ENCODE measurements at regions not wholly inside any gene's neighbourhood (a gene's known extent, or its start where the extent isn't known, plus 50 kb on each side); places are given as distances from the start of the nearest gene placed in this dataset.

- H3K27me3 ChIP-seq (ENCODE audit: control insufficient read depth, insufficient read depth, low read length) = no peaks in the 10 kb centered on the region
- H3K36me3 ChIP-seq (ENCODE audit: control insufficient read depth, insufficient read depth, low read length) = no peaks in the 10 kb centered on the region
- no peak overlapping the region for H3K27ac ChIP-seq (ENCODE audit: low read depth, low read length)
- H3K4me3 ChIP-seq (ENCODE audit: low read length) = no peak overlapping the region
- H3K4me1 ChIP-seq (ENCODE audit: control insufficient read depth, insufficient read depth, low read length) = peaks cover 4% of the 10 kb centered on the region
- H3K9ac ChIP-seq (ENCODE audit: low read length) = no peak overlapping the region
Measured at GRCh38 chr12:93195511-93195910, 182.2 kb upstream of the NUDT4 start.

- Histone ChIP-seq H3K36me3 (ENCODE audit: control insufficient read depth, insufficient read depth, low read length) (no peaks in the 10 kb centered on the region), H3K4me3 (ENCODE audit: low read length) (no peak overlapping the region), H3K27ac (ENCODE audit: low read depth, low read length) (no peak overlapping the region), H3K9ac (ENCODE audit: low read length) (no peak overlapping the region), H3K4me1 (ENCODE audit: control insufficient read depth, insufficient read depth, low read length) (no peaks in the 10 kb centered on the region), H3K27me3 (ENCODE audit: control insufficient read depth, insufficient read depth, low read length) (no peaks in the 10 kb centered on the region)
Measured at GRCh38 chr12:93197067-93197593, 180.6 kb upstream of the NUDT4 start.

- Histone ChIP-seq H3K4me3 (ENCODE audit: low read length) (no peak overlapping the region), H3K4me1 (ENCODE audit: control insufficient read depth, insufficient read depth, low read length) (no peaks in the 10 kb centered on the region), H3K27ac (ENCODE audit: low read depth, low read length) (no peak overlapping the region), H3K9ac (ENCODE audit: low read length) (no peak overlapping the region), H3K27me3 (ENCODE audit: control insufficient read depth, insufficient read depth, low read length) (no peaks in the 10 kb centered on the region), H3K36me3 (ENCODE audit: control insufficient read depth, insufficient read depth, low read length) (no peaks in the 10 kb centered on the region)
Measured at GRCh38 chr12:93198086-93198485, 179.6 kb upstream of the NUDT4 start.

GRCh38 chr12:93199831-93200236 is 177.9 kb upstream of the NUDT4 start:
- Histone ChIP-seq H3K4me3 (ENCODE audit: low read length) (no peak overlapping the region), H3K4me1 (ENCODE audit: control insufficient read depth, insufficient read depth, low read length) (no peaks in the 10 kb centered on the region), H3K27me3 (ENCODE audit: control insufficient read depth, insufficient read depth, low read length) (no peaks in the 10 kb centered on the region), H3K36me3 (ENCODE audit: control insufficient read depth, insufficient read depth, low read length) (no peaks in the 10 kb centered on the region), H3K27ac (ENCODE audit: low read depth, low read length) (no peak overlapping the region), H3K9ac (ENCODE audit: low read length) (no peak overlapping the region)

GRCh38 chr12:93200291-93200917 is 177.3 kb upstream of the NUDT4 start:
- no peaks in the 10 kb centered on the region for H3K27me3 ChIP-seq (ENCODE audit: control insufficient read depth, insufficient read depth, low read length)
- H3K36me3 ChIP-seq (ENCODE audit: control insufficient read depth, insufficient read depth, low read length) = no peaks in the 10 kb centered on the region
- H3K27ac ChIP-seq (ENCODE audit: low read depth, low read length) = no peak overlapping the region
- H3K4me1 ChIP-seq (ENCODE audit: control insufficient read depth, insufficient read depth, low read length) = no peaks in the 10 kb centered on the region
- H3K9ac ChIP-seq (ENCODE audit: low read length) = no peak overlapping the region
- H3K4me3 ChIP-seq (ENCODE audit: low read length) = no peak overlapping the region

GRCh38 chr12:93201990-93202389 is 175.7 kb upstream of the NUDT4 start:
- no peak overlapping the region for H3K9ac ChIP-seq (ENCODE audit: low read length)
- H3K27me3 ChIP-seq (ENCODE audit: control insufficient read depth, insufficient read depth, low read length) = no peaks in the 10 kb centered on the region
- H3K27ac ChIP-seq (ENCODE audit: low read depth, low read length) = no peak overlapping the region
- H3K4me3 ChIP-seq (ENCODE audit: low read length) = no peak overlapping the region
- H3K4me1 ChIP-seq (ENCODE audit: control insufficient read depth, insufficient read depth, low read length) = no peaks in the 10 kb centered on the region
- H3K36me3 ChIP-seq (ENCODE audit: control insufficient read depth, insufficient read depth, low read length) = no peaks in the 10 kb centered on the region

GRCh38 chr12:93202688-93203087 is 175.0 kb upstream of the NUDT4 start:
- Histone ChIP-seq H3K4me3 (ENCODE audit: low read length) (no peak overlapping the region), H3K9ac (ENCODE audit: low read length) (no peak overlapping the region), H3K4me1 (ENCODE audit: control insufficient read depth, insufficient read depth, low read length) (no peaks in the 10 kb centered on the region), H3K27me3 (ENCODE audit: control insufficient read depth, insufficient read depth, low read length) (no peaks in the 10 kb centered on the region), H3K36me3 (ENCODE audit: control insufficient read depth, insufficient read depth, low read length) (no peaks in the 10 kb centered on the region), H3K27ac (ENCODE audit: low read depth, low read length) (no peak overlapping the region)

- Histone ChIP-seq H3K27ac (ENCODE audit: low read depth, low read length) (no peak overlapping the region), H3K36me3 (ENCODE audit: control insufficient read depth, insufficient read depth, low read length) (no peaks in the 10 kb centered on the region), H3K4me3 (ENCODE audit: low read length) (no peak overlapping the region), H3K27me3 (ENCODE audit: control insufficient read depth, insufficient read depth, low read length) (no peaks in the 10 kb centered on the region), H3K9ac (ENCODE audit: low read length) (no peak overlapping the region), H3K4me1 (ENCODE audit: control insufficient read depth, insufficient read depth, low read length) (no peaks in the 10 kb centered on the region)
Measured at GRCh38 chr12:93203361-93203760, 174.4 kb upstream of the NUDT4 start.

GRCh38 chr12:93204896-93205295 is 172.8 kb upstream of the NUDT4 start:
- no peaks in the 10 kb centered on the region for H3K4me1 ChIP-seq (ENCODE audit: control insufficient read depth, insufficient read depth, low read length)

GRCh38 chr12:93205361-93205760 is 172.4 kb upstream of the NUDT4 start:
- H3K27ac ChIP-seq (ENCODE audit: low read depth, low read length) = no peak overlapping the region
- no peak overlapping the region for H3K9ac ChIP-seq (ENCODE audit: low read length)
- no peaks in the 10 kb centered on the region for H3K27me3 ChIP-seq (ENCODE audit: control insufficient read depth, insufficient read depth, low read length)
- H3K4me3 ChIP-seq (ENCODE audit: low read length) = no peak overlapping the region
- H3K4me1 ChIP-seq (ENCODE audit: control insufficient read depth, insufficient read depth, low read length) = no peaks in the 10 kb centered on the region
- no peaks in the 10 kb centered on the region for H3K36me3 ChIP-seq (ENCODE audit: control insufficient read depth, insufficient read depth, low read length)

More at GRCh38 chr12:93204896-93205295, 172.8 kb upstream of the NUDT4 start:
- H3K4me3 ChIP-seq (ENCODE audit: low read length) = no peak overlapping the region
- no peaks in the 10 kb centered on the region for H3K27me3 ChIP-seq (ENCODE audit: control insufficient read depth, insufficient read depth, low read length)
- no peak overlapping the region for H3K9ac ChIP-seq (ENCODE audit: low read length)
- no peaks in the 10 kb centered on the region for H3K36me3 ChIP-seq (ENCODE audit: control insufficient read depth, insufficient read depth, low read length)
- no peak overlapping the region for H3K27ac ChIP-seq (ENCODE audit: low read depth, low read length)

GRCh38 chr12:93208011-93208410 is 169.7 kb upstream of the NUDT4 start:
- no peak overlapping the region for H3K9ac ChIP-seq (ENCODE audit: low read length)
- no peaks in the 10 kb centered on the region for H3K4me1 ChIP-seq (ENCODE audit: control insufficient read depth, insufficient read depth, low read length)
- no peaks in the 10 kb centered on the region for H3K36me3 ChIP-seq (ENCODE audit: control insufficient read depth, insufficient read depth, low read length)
- no peak overlapping the region for H3K27ac ChIP-seq (ENCODE audit: low read depth, low read length)
- H3K4me3 ChIP-seq (ENCODE audit: low read length) = no peak overlapping the region
- H3K27me3 ChIP-seq (ENCODE audit: control insufficient read depth, insufficient read depth, low read length) = no peaks in the 10 kb centered on the region

- H3K4me3 ChIP-seq (ENCODE audit: low read length) = no peak overlapping the region
- no peak overlapping the region for H3K9ac ChIP-seq (ENCODE audit: low read length)
- H3K4me1 ChIP-seq (ENCODE audit: control insufficient read depth, insufficient read depth, low read length) = no peaks in the 10 kb centered on the region
- no peak overlapping the region for H3K27ac ChIP-seq (ENCODE audit: low read depth, low read length)
- no peaks in the 10 kb centered on the region for H3K27me3 ChIP-seq (ENCODE audit: control insufficient read depth, insufficient read depth, low read length)
- no peaks in the 10 kb centered on the region for H3K36me3 ChIP-seq (ENCODE audit: control insufficient read depth, insufficient read depth, low read length)
Measured at GRCh38 chr12:93214523-93215289, 163.0 kb upstream of the NUDT4 start.

- H3K27me3 ChIP-seq (ENCODE audit: control insufficient read depth, insufficient read depth, low read length) = no peaks in the 10 kb centered on the region
- no peak overlapping the region for H3K27ac ChIP-seq (ENCODE audit: low read depth, low read length)
- H3K36me3 ChIP-seq (ENCODE audit: control insufficient read depth, insufficient read depth, low read length) = no peaks in the 10 kb centered on the region
- no peak overlapping the region for H3K4me3 ChIP-seq (ENCODE audit: low read length)
- H3K9ac ChIP-seq (ENCODE audit: low read length) = no peak overlapping the region
- no peaks in the 10 kb centered on the region for H3K4me1 ChIP-seq (ENCODE audit: control insufficient read depth, insufficient read depth, low read length)
Measured at GRCh38 chr12:93215290-93215678, 162.4 kb upstream of the NUDT4 start.

Measured in rectal smooth muscle tissue (tissue), 1 donor.